ENCODE measurements at regions not wholly inside any gene's neighbourhood (a gene's known extent, or its start where the extent isn't known, plus 50 kb on each side); places are given as distances from the start of the nearest gene placed in this dataset.
A peak's percentile ranks its signal among the peaks of the same experiment; 100 is the strongest.
"Not testable (repeated sequence)": the region's sequence is repeated elsewhere in the genome, so short reads cannot be mapped to it uniquely, and the experiment has no call there.

DNA sequence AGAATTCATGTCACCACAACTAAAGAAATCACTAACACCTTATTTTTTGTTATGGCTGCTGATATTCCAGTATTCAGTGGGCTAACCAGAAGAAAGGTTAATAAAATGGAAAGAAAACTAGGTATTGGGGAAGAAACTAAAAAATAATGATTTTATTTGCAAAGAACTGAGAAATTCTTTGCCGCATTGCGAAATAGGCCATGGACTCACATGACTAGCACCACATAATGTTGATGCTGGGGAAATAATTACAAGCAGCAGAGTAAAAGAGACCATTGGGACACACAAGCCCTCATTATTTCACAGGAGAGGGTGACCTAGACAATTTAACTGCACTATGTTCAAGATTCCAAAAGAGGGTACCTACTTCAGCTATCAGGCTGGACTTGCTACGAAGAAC is 1411.5 kb downstream of the SLITRK5 start:
- DNase-seq: no peak

DNA sequence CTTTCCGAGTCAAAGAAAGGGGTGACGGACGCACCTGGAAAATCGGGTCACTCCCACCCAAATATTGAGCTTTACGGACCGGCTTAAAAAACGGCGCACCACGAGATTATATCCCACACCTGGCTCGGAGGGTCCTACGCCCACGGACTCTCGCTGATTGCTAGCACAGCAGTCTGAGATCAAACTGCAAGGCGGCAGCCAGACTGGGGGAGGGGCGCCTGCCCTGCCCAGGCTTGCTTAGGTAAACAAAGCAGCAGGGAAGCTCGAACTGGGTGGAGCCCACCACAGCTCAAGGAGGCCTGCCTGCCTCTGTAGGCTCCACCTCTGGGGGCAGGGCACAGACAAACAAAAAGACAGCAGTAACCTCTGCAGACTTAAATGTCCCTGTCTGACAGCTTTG is 1416.9 kb downstream of the SLITRK5 start:
- not testable (repeated sequence) for DNase-seq

DNA sequence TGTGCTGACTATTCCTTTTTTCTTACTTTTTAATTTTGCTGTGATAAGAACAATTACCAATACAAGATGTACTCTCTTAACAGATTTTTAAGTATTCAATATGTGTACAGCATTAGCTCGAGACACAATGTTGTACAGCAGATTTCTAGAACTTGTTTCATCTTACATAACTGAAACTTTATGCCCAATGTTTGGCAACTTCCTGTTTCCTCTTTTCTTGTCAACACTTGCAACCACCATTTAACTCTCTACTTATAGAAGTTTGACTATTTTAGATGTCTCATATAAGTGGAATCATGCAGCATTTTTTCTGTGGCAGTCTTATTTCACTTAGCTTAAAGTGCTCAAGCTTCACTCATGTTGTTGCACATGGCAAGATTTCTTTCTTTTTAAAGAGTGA is 1426.8 kb downstream of the SLITRK5 start:
- no peak for DNase-seq

DNA sequence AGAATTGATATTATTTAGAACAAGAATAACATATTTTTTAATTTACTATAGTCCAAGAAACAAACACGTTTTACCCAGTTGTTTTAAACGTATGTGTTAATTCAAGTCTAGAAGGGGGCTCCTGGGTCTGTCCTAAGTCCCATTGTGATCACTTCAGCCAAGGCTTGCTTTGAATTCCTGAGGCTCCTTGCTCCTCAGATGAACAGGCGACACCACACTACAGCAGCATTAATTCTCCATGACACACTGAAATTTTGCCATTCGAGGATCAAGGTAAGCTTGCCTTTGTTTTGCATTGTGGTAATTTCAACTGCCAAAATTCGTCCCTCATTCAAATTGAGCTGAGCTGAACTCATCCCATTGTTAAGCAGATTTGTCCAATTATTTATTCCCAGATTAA is 1442.6 kb downstream of the SLITRK5 start:
- no peak for DNase-seq

DNA sequence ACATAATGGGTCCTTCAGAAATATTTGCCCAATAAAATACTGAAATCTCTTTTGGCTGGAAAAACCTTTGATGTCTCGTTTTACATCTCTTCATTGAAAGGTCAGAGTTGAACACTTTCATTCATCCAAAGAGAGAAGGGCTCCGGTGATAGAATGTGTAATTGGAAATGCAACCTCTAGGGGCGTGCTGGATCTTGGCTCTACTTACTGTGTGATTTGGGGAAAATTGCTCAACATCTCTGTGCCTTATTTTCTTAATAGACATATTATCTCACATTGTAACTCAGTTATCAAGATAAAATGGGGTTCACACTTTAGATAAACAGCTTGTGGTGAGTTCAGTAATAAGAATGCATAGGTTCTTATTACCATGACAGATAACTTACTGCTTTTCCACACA is 1444.1 kb downstream of the SLITRK5 start:
- no peak for DNase-seq

DNA sequence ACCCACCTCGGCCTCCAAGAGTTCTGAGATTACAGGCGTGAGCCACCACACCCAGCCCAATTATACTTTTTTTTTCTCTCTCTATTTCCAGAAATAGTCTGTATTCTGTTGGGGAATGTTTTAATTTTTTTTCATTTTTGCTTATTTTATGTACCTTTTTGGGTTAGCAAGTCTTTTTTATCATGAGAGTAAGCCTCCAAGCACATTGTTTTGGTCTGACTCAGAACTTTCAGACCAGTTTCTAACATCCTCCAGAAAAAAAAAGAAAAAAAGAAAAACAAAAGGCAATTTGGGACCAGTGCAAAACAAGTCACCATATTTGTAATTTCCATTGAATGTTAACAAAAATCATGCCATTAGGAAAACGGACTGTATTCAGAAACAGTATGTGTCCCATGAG is 1465.5 kb downstream of the SLITRK5 start:
- no peak for DNase-seq

DNA sequence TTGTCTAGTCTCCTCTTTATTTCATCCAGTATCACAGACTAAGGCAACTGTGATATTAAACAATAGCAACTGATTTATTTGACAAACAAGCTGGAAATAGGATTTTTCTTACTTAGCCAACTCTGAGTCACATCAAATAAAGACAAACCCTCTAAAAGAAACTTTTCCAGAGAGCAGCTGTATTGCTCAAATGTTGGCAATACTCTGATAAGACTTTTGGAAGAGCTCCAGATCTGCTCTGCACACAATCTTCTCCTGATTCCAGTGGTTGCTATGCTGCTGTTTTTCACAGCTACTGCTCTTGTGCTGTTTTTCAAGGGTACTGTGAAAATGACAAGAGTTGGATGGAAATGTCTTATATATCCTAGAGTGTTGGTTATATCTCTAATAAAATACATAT is 1479.2 kb downstream of the SLITRK5 start:
- DNase-seq: peak; percentile 3

DNA sequence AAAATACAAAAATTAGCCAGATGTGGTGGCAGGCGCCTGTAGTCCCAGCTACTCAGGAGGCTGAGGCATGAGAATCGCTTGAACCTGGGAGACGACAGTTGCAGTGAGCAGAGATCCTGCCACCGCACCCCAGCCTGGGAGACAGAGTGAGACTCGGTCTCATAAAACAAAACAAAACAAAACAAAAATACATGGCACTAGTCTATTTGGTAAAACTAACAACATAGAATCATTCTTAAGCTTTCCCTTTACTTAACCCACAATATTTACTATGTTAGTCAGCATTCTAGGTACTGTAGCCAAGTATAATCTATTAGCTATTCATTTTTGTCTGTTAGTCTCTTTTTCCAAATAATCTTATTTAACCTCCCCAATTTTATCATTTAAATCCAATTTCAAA is 1482.8 kb downstream of the SLITRK5 start:
- no peak for DNase-seq

DNA sequence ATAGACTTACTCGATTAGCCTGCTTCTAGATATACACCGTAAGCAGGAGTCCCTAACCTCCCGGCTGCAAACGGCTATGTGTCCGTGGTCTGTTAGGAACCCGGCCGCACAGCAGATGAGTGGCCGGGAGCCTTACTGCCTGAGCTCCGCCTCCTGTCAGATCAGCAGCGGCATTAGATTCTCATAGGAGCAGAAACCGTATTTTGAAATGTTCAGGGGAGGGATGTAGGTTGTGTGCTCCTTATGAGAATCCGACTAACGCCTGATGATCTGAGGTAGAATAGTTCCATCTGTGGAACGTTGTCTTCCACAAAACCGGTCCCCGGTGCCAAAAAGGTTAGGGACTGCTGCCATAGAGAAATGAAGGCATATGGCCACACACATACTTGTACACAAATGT is 1491.9 kb downstream of the SLITRK5 start:
- DNase-seq: no peak

DNA sequence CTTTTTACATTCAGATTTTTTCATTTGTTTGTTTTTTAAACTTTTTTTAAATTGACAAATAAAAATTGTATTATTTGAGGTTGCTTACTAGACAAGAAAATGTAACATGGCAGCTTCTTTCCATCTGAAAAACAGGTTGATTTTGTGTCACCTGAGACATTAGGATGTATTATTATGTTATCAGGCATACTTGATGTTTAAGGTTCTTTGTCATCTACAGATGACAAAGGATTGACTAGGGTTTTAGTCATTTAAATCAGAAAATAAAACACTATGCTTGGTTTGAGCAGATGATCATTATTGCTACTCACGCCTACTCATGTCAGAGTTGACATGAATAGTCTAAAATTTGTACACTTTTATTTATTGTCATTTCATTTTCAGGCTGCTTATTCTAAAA is 1494.5 kb downstream of the SLITRK5 start:
- no peak for DNase-seq

DNA sequence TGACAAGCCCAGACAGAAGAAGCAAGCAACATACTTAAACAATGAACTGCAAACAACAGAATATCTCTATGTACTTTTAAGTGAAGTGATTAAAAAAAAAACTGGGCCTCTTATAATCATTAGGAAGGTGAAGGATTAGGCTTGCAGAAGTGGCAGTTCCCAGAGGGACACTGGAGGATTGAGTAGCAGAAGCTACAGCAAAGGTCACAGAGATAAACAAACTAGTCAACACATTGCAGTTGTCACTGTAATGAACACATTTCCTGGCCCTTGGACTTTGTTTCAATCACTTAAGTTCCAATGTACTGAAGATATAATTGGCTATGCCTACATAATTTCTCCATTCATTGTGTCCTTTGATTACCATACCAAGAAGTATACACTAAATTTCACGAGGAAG is 1498.8 kb downstream of the SLITRK5 start:
- DNase-seq: no peak

DNA sequence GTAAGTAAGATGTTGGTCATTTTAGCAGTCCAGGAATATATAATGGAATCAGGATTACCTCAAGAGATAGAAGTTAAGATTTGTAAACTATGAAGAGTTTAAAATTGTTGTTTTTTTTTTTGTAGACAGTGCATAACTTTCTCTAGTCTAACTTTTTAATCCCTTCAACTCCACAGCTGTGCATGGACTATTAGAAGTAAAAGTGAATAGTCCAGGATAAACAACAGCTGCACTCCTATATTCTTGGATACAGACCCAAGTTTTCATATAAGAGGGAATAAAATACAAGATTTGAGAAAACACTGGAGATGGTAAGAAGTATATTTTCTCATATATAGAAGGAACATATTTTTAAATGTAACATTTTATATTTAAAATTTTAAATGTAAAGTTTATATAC is 1509.9 kb downstream of the SLITRK5 start:
- DNase-seq: no peak

DNA sequence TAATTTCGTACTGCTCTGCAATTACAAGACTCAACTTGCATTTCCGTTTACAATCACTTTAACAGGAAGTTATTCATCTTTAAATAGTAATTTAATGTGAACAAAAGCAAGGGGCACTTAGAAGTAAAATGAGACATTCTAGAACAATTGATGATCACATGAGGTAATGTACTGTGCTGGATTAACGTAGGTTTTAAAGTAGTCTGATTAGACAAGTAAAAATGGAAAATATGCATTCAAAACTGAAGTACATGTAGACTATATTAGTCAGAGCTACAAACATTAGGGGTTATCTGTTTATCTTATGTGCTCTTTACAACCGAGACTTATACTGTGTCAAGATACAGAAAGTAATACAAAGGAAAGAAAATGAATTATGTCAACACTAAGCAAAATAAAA is 1528.0 kb downstream of the SLITRK5 start:
- no peak for DNase-seq

DNA sequence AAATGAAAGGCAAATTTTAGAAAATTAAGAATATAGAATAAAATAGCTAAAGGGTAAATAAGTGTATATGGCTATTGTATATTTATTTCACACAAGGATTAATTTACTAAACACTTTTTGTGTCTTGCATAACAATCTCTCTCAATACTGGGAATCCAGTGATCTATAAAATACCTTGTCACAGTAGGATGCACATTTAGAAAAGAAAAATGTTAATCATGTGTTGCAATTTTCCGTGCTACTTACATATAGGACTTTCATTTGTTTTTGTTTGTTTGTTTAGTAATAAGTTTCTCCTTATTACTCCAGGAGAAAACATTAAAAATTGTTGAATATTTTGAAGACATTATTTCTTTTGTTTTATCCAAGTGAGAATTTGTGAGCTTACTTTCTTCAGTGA is 1533.3 kb downstream of the SLITRK5 start:
- no peak for DNase-seq

DNA sequence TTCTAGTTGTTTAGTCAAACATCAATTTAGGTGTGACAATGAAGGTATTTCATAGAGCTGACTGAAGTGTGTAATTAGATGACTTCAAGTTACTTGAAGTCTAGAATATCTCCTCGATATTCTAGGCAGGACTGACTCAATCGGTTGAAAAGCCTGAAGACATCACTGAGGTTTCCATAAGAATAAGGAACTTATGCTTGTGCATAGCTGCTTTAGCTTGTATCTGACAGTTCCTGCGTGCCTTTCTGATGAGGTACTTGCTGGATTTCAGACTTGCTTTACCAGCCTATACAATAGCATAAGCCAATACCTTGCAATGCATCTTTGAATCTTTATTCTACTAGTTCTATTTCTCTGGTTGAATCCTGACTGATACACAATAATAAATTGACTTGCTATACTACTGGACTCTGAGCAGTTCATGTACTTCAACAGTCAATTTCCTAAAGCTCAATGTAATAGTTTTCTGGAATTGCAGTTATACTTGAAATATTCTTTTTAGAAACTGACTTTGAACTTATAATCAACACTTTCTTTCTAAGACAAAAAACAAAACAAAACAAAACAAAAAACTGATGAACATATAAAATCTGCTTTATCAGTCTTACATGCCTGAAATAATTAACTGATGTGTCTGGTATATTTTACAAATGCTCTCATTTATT is 1534.8 kb downstream of the SLITRK5 start:
- DNase-seq: no peak

DNA sequence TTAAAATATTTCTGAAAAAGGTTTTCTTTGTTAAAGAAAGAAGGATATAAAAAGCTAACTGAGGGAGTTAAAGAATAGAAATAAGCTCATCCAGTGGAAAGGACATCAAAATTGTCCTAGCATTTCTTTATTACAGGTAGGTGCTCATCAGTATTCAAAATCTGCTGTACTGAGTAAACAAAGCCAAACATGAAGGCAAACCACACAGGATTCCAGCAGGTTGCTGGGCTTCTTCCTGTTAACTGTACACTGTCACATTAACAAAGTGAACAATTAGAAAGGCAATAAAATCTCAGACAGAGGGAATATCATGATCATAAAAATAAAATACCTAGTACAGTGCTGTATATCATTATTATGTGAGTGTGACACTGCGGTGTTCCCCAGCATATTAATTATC is 1541.0 kb downstream of the SLITRK5 start:
- no peak for DNase-seq

DNA sequence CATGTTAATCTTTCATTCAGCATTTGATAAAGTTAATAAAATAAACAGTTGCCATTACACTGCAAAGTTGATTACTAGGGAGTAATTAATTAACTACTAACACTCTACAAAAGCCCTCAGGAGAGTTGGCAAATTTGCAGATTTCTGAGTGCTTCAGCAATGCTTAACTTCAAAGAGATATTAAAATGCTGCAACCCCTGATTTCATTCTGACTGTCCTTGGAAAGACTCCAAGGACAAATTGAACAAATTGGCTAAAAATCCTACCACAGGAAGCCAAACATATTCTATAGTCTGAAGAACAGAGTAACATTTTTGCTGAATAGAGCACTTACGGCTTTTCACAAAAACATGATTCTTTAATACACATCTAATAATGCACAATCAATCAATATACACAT is 1543.0 kb downstream of the SLITRK5 start:
- no peak for DNase-seq

DNA sequence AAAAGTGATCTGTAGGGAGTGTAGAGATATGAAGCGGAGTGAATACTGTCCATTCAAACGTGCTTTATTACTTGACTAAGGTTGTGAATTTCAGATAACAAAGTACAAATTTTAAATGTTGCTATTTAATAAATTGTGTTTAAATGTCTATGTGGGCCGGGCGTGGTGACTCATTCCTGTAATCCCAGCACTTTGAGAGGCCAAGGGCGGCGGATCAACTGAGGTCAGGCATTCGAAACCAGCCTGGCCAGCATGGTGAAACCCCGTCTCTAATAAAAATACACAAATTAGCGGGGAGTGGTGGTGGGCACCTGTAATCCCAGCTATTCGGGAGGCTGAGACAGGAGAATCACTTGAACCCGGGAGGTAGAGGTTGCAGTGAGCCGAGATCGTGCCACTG is 1544.1 kb downstream of the SLITRK5 start:
- not testable (repeated sequence) for DNase-seq

DNA sequence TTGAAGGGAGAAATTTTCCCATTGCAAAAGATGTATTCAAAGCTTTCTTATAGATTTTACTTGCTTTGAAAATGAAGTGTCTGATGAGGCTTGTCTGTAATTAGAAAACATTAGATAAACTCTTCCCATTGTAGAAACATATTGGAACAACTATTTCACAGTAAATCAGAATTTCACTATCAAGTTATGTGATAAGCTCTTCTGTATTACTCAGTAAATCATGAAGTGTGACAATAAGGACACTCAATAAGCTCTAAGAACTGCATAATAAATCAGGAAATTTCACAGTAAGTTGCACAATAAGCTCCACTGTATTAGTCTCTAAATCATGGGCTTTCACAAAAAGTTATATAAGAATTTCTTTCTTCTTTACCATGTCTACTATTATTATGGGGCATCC is 1546.6 kb downstream of the SLITRK5 start:
- no peak for DNase-seq

DNA sequence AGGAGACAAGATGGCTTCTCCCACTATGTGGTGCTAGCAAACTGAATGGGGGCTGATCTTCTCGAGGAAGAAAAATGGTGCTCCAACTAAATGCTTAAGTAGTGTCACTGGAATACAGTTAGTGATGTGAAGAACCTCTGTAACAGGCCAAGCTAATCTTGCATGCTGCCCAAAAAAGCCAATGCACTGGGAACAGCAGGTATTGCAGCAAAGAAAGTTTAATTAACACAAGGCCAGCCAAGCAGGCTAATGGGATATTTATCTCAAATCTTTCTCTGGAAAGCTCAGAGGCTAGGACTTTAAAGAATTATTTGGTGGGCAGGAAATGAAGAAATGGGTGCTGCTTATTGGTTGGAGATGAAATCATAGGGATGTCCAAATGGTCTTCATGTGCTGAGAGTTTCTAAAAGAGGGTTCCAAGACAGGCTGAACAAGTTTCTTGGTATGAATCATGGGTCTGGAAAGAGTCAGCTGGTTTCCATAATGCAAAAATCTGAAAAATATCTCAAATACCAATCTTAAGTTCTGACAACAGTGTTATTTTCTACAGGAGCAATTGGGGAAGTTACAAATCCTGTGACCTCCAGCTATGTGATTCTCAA is 1550.5 kb downstream of the SLITRK5 start:
- DNase-seq: no peak

DNA sequence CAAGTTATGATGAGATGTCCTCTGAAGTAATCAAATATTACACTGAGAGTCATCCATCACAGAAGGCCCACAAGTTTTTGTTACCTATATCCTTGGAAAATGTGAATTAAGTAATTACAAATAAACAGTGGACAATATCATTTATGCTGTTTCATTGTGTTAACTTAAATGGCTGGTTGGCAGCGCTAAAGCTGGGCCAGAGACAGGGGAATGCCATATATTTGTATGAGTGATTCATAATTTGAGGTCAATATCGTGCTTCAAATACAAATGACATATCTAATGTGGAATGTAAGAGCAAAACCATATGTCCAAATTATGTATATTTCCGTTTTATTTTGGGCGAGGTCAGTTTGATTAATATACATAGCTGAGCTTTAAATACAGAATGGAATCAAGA is 1556.2 kb downstream of the SLITRK5 start:
- no peak for DNase-seq

DNA sequence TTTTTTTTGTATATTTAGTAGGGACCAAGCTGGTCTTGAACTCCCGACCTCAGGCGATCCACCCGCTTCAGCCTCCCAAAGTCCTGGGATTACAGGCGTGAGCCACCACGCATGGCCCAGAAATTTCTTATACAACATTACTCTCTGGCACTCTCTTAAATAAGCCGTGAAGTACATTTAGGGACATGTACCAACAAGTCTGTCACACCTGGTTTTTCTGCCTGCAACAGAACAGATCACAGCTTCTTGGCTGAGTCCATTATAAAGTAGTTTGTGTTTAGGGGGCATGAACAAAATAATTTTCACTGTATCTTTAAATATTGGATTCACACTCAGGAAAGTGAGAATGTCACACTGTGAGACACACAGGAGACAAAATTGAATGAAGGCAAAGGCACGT is 1567.3 kb downstream of the SLITRK5 start:
- DNase-seq: no peak

DNA sequence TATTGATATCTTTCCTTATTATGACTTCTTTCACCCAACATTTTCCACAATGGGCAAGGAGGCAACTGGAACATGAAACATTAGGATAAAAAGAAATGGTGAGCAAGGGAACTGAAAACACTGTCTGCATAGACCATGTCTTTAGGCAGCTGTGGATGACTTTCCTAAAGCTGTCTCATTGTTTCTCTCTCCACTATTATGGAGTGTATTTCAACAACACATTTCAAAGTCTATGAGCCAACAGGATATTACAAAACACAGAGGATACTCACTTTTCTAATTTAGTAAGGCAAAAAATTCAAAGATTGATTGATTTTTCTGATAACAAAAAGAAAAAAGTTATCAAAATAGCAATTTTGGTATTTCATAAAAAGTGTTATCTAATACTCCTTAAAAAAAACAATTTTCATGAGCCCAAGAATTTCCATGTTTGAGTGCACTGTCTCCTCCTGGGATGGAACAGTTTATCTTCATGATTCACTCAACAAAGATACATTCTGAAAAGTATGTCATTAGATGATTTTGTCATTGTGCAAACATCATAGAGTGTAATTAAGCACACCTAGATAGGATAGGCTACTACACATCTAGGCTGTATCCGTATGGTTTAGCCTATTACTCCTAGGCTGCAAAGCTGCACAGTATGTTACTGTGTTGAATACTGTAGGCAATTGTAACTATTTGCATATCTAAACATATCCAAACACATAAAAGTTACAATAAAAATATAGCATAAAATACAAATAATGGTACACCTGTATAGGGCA is 1568.4 kb downstream of the SLITRK5 start:
- no peak for DNase-seq

DNA sequence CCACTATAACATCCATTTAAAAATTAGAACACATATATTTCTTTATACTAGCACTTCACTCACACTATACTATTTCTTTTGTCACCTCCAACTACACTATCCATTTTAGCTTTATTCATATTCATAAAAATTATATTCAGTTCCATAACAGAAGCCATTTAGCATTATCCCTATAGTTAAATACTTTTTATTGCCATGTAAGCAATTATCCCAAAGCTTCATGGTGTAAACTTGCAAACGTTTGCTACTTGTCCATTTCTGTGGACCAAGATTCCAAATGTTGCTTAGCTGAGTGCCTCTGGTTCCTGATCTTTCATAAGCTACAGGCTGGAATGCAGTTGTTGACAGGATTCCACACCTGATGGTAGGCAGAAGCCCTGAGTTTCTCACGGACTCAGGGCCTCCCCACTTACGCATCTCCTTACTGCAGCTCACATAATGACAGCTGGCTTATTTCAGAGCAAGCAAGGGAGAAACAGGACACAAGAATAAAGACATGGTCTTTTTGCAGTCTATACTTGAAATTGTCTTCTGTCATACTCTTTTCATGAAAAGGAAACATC is 1584.8 kb downstream of the SLITRK5 start:
- DNase-seq: no peak
